ENCODE measurements at regions not wholly inside any gene's neighbourhood (a gene's known extent, or its start where the extent isn't known, plus 50 kb on each side); places are given as distances from the start of the nearest gene placed in this dataset.

GRCh38 chr5:171659896-171660295 is 125.7 kb upstream of the SMIM23 start:
- Histone ChIP-seq H3K9me3 (no peaks in the 10 kb centered on the region), H3K36me3 (replicated peaks in 1 of 2; ENCODE audit: insufficient read depth in 1 of 2, low read depth in 2 of 2) (no peaks in the 10 kb centered on the region), H3K27me3 (no peaks in the 10 kb centered on the region), H3K4me1 (no peaks in the 10 kb centered on the region), H3K27ac (no peak overlapping the region), H3K4me3 (no peak overlapping the region)
- no peak for ATAC-seq
- no peak for DNase-seq
- TF ChIP-seq POLR2A (IDR thresholded peaks at IDR 0.05) (no peak), CTCF (IDR thresholded peaks at IDR 0.05) (no peak)
- 70 to 72% methylated on average over 5 of the region's 5 CpGs for WGBS, 2 donors
- intact Hi-C loops (cut with DNase I) = no loop called here

- H3K27me3 ChIP-seq = no peaks in the 10 kb centered on the region
- intact Hi-C loops (cut with DNase I) = no loop called here
- H3K27ac ChIP-seq = no peak overlapping the region
- no peaks in the 10 kb centered on the region for H3K36me3 ChIP-seq (replicated peaks in 1 of 2; ENCODE audit: insufficient read depth in 1 of 2, low read depth in 2 of 2)
- H3K4me3 ChIP-seq = no peak overlapping the region
- ATAC-seq (no peak), DNase-seq (no peak)
- H3K4me1 ChIP-seq = no peaks in the 10 kb centered on the region
- 66 to 67% methylated on average over 7 to 9 of the region's 9 CpGs for WGBS, 2 donors
- no peak for TF ChIP-seq POLR2A (IDR thresholded peaks at IDR 0.05)
- TF ChIP-seq CTCF (IDR thresholded peaks at IDR 0.05) = no peak
- H3K9me3 ChIP-seq = no peaks in the 10 kb centered on the region
These were observed 125.2 kb upstream of the SMIM23 start for GRCh38 chr5:171660434-171660833.

DNA sequence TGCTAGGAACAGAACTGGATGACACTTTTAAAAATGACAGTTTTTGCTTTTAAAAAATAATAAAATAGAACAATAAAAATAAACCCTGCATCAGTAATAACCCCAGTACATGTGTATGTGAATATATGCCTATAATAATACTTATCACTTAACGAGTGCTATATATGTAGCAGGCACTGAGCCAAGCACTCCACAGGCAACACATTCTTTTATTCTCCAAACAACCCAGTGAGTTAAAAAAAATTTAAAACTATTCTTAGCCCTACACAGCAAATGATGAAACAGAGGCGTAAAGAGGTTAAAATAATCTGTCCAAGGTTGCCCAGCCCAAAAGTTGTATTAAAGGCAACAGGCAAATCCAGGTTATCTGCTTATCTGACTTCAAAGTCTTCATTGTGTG is 124.5 kb upstream of the SMIM23 start:
- WGBS, 2 donors = 76 to 80% methylated on average over 2 of the region's 2 CpGs
- Histone ChIP-seq H3K27ac (no peak overlapping the region), H3K27me3 (no peaks in the 10 kb centered on the region), H3K36me3 (replicated peaks in 1 of 2; ENCODE audit: insufficient read depth in 1 of 2, low read depth in 2 of 2) (no peaks in the 10 kb centered on the region), H3K9me3 (no peaks in the 10 kb centered on the region), H3K4me3 (no peak overlapping the region), H3K4me1 (no peaks in the 10 kb centered on the region)
- no peak for DNase-seq
- intact Hi-C loops (cut with DNase I) = no loop called here
- no peak for ATAC-seq
- TF ChIP-seq CTCF (IDR thresholded peaks at IDR 0.05) (no peak), POLR2A (IDR thresholded peaks at IDR 0.05) (no peak)

DNA sequence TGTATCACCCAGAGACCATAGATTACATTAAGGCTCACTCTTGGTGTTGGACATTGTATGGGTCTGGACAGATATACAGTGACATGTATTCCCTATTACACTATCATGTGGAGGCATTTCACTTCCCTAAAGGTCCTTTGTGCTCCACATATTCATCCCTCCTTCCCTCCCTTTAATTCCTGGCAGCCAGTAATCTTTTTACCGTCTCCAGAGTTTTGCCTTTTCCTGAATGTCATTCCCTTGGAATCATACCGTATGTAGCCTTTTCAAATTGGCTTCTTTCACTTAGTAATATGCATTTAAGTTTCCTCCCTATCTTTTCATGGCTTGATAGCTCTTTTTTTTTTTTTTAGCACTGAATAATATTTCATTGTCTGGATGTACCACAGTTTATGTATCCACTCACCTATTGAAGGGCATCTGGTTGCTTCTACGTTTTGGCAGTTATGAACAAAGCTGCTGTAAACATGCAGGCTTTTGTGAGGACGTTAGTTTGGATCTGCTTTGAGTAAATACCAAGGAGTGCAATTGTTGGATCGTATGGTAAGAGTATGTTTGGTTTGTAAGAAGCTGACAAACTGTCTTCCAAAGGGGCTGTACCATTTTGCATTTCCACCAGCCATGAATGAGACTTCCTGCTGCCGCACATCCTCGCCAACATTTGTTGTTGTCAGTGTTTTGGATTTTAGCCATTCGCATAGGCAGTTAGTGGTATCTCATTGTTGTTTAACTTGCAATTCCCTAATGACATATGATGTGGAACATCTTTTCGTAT is 122.1 kb upstream of the SMIM23 start:
- WGBS, 2 donors = 79 to 80% methylated on average over 9 of the region's 9 CpGs
- no peak for ATAC-seq

More for the DNA sequence above, 122.1 kb upstream of the SMIM23 start:
- Histone ChIP-seq H3K36me3 (replicated peaks in 1 of 2; ENCODE audit: insufficient read depth in 1 of 2, low read depth in 2 of 2) (no peaks in the 10 kb centered on the region), H3K4me1 (peaks cover 6% of the 10 kb centered on the region), H3K9me3 (no peaks in the 10 kb centered on the region), H3K27me3 (no peaks in the 10 kb centered on the region), H3K27ac (no peak overlapping the region), H3K4me3 (no peak overlapping the region)
- no peak for DNase-seq
- intact Hi-C loops (cut with DNase I) = no loop called here
- TF ChIP-seq CTCF (IDR thresholded peaks at IDR 0.05) = no peak
- TF ChIP-seq POLR2A (IDR thresholded peaks at IDR 0.05) = no peak

Measured in body of pancreas (tissue), 4 donors.